Activated B cell treated with CpG ODN at 0.5 μM for 24 hours (primary cell): ENCODE measurements at regions not wholly inside any gene's neighbourhood (a gene's known extent, or its start where the extent isn't known, plus 50 kb on each side); places are given as distances from the start of the nearest gene placed in this dataset.

Experiments
- ATAC-seq: fragments of 200-7000 bp; cut with Tn5 transposase; one replicate; pipeline ENCODE4 v1.10.0; 2021; ENCODE audit warnings: low read depth, mild to moderate bottlenecking, moderate library complexity
- CTCF ChIA-PET: fragments of 350-600 bp; sonication (Branson Sonifier 250); formaldehyde crosslinking; loops from one replicate; lab custom pipeline; 2021; ENCODE audit warnings: antibody characterized with exemption; lab: Charles Lee
- POLR2A ChIA-PET: fragments of 350-600 bp; sonication (Branson Sonifier 250); formaldehyde crosslinking; loops from one replicate; lab custom pipeline; 2021; ENCODE audit warnings: antibody characterized with exemption; lab: Charles Lee
- DNase-seq: peaks from one replicate; pipeline ENCODE4 v3.0.0; 2022
- H3K27ac Mint-ChIP-seq: one replicate; pipeline ENCODE4 v1.8.0; 2020; ENCODE audit warnings: mixed read lengths
- H3K27me3 Mint-ChIP-seq: one replicate; pipeline ENCODE4 v1.8.0; 2021; ENCODE audit warnings: mixed read lengths
- H3K36me3 Mint-ChIP-seq: one replicate; pipeline ENCODE4 v1.8.0; 2021; ENCODE audit warnings: low read depth, mixed read lengths
- H3K4me1 Mint-ChIP-seq: one replicate; pipeline ENCODE4 v1.8.0; 2021; ENCODE audit warnings: mixed read lengths
- H3K4me3 Mint-ChIP-seq: one replicate; pipeline ENCODE4 v1.8.0; 2020; ENCODE audit warnings: mild to moderate bottlenecking, mixed read lengths
- H3K9me3 Mint-ChIP-seq: one replicate; pipeline ENCODE4 v1.8.0; 2020; ENCODE audit warnings: mixed read lengths
- CTCF ChIP-seq: fragments of 200-600 bp; IDR thresholded peaks from one replicate; pipeline ENCODE4 v1.8.0; 2022; ENCODE audit warnings: antibody characterized with exemption, mild to moderate bottlenecking
- intact Hi-C: fragments of 100-400 bp; cut with micrococcal nuclease; formaldehyde crosslinking; loops from one replicate; pipeline ENCODE4 v1.15.1; 2024

- POLR2A ChIA-PET: no interaction called here
- Mint-ChIP-seq H3K27me3 (no peaks in the 10 kb centered on the region), H3K27ac (no peak overlapping the region)
These were observed 51.1 kb downstream of the DOP1B start for GRCh38 chr21:36207577-36208320.

GRCh38 chr21:36208326-36209013 is 51.8 kb downstream of the DOP1B start:
- no peaks in the 10 kb centered on the region for H3K9me3 Mint-ChIP-seq
- H3K27ac Mint-ChIP-seq: no peak overlapping the region
- peaks cover 60% of the 10 kb centered on the region for H3K36me3 Mint-ChIP-seq

More at GRCh38 chr21:36207577-36208320, 51.1 kb downstream of the DOP1B start:
- intact Hi-C loops: no loop called here
- no peak overlapping the region for H3K4me3 Mint-ChIP-seq
- TF ChIP-seq CTCF: no peak
- ATAC-seq (no peak), DNase-seq (no peak)
- no peaks in the 10 kb centered on the region for H3K9me3 Mint-ChIP-seq
- H3K4me1 Mint-ChIP-seq: peaks cover 9% of the 10 kb centered on the region
- CTCF ChIA-PET: no interaction called here
- peaks cover 68% of the 10 kb centered on the region for H3K36me3 Mint-ChIP-seq

DNA sequence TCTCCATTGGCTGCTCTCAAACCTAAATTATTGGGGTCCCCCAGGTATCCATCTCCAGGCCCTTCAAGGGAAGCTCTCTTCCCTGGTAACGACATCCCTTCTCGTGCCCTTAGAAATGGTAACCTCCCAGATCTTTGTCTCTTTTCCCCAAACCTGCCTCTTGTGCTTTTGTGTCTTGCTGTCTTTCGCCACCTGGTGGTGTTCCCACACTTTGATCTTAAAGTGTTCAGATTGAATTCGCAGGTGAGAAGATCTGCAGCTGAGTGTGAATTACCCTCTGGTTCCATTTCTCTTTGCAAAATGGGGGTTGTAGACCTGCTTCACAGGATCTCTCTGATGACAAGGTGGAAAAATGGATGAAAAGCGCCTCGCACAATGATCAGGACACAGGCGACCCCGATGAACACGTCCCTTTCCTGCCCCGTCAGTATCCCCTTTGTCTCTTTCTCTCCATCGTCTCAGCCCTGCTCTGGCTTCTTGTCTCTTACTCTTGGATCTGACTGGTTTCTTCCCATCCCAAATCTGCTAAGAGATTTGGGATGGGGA is 53.1 kb downstream of the DOP1B start:
- DNase-seq (no peak), ATAC-seq (no peak)
- no peaks in the 10 kb centered on the region for H3K27me3 Mint-ChIP-seq
- H3K9me3 Mint-ChIP-seq: no peaks in the 10 kb centered on the region
- TF ChIP-seq CTCF: no peak
- ChIA-PET POLR2A (no interaction called here), CTCF (interaction anchor here (0.7 to 3.9 kb wide), 6 partner anchors 11 to 121 kb away, joined by 3 to 22 read pairs (median 4); no protein-coding TSS in a partner anchor)
- no peak overlapping the region for H3K4me3 Mint-ChIP-seq
- intact Hi-C loops: loop anchor here (1.0 kb wide), 2 partner anchors 56 to 68 kb away; no protein-coding TSS in a partner anchor
- H3K36me3 Mint-ChIP-seq: peaks cover 59% of the 10 kb centered on the region
- H3K27ac Mint-ChIP-seq: no peak overlapping the region
- peaks cover 3% of the 10 kb centered on the region for H3K4me1 Mint-ChIP-seq

More at GRCh38 chr21:36208326-36209013, 51.8 kb downstream of the DOP1B start:
- intact Hi-C loops: loop anchor here (1.0 kb wide), 2 partner anchors 55 to 67 kb away; no protein-coding TSS in a partner anchor
- DNase-seq (no peak), ATAC-seq (no peak)
- no peak overlapping the region for H3K4me3 Mint-ChIP-seq
- no peak for TF ChIP-seq CTCF
- ChIA-PET POLR2A (no interaction called here), CTCF (interaction anchor here (0.6 to 3.9 kb wide), 5 partner anchors 9 to 68 kb away, joined by 3 to 22 read pairs (median 3); no protein-coding TSS in a partner anchor)
- H3K27me3 Mint-ChIP-seq: no peaks in the 10 kb centered on the region
- peaks cover 6% of the 10 kb centered on the region for H3K4me1 Mint-ChIP-seq

DNA sequence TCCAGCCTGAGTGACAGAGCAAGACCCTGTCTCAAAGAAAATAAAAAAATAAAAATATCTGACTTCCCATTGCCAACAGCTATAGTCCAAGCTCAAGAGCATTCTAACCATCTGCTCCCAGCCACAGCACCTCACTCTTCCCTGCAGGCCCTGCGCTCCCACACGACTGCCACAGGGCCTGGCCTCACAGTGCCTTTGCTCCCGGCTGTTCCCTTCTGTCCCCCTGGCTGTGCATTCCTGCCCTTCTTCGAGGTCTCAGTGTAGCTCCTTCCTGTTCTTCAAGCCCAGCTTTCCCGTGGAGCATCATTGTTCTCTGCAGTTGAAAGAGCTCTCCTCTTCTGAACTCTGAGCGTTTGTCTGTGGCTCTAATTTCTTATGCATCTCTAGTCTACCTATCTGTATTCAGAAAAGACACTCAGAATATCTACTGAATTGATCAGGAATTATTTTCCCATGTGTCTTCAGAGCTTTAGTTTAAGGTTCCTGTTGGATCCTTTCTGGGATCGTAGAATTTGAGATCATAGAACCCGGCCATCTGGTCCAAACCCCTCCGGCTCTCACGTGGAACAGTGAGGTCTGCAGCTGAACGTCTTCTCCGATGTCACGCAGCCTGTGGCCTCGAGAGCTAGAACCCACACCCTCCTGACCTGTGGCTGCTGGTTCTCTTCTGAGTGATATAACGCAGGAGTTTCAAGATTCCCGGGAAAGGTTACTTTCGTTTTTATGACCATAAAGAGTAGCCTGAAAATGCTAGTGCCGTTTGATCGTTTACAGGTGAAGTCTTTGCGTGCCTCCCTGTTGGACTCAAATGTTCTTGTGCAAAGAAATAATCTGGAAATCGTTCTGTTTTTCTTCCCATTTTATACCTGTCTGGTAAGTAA is 54.4 kb downstream of the DOP1B start:
- intact Hi-C loops: no loop called here
- peaks cover 61% of the 10 kb centered on the region for H3K36me3 Mint-ChIP-seq
- peaks cover 3% of the 10 kb centered on the region for H3K4me1 Mint-ChIP-seq
- ChIA-PET POLR2A (no interaction called here), CTCF (interaction anchor here (1.4 to 3.9 kb wide), 3 partner anchors 58 to 119 kb away, joined by 5 to 22 read pairs (median 6); no protein-coding TSS in a partner anchor)
- ATAC-seq: no peak
- no peak for TF ChIP-seq CTCF
- H3K27ac Mint-ChIP-seq: no peak overlapping the region
- no peaks in the 10 kb centered on the region for H3K27me3 Mint-ChIP-seq
- no peak overlapping the region for H3K4me3 Mint-ChIP-seq
- no peak for DNase-seq
- no peaks in the 10 kb centered on the region for H3K9me3 Mint-ChIP-seq
